Osteocyte (in vitro differentiated cells): ENCODE measurements at regions not wholly inside any gene's neighbourhood (a gene's known extent, or its start where the extent isn't known, plus 50 kb on each side); places are given as distances from the start of the nearest gene placed in this dataset.

Experiments used
- DNase-seq: peaks from one replicate; pipeline ENCODE4 v3.0.0; 2021; ENCODE audit warnings: mixed read lengths; ENCODE audit not compliant: unreplicated experiment; ENCODE audit errors: extremely low spot score
- H3K27ac Mint-ChIP-seq: one replicate; pipeline ENCODE4 v1.8.0; 2021; ENCODE audit warnings: mild to moderate bottlenecking, mixed read lengths; ENCODE audit not compliant: unreplicated experiment
- H3K27me3 Mint-ChIP-seq: one replicate; pipeline ENCODE4 v1.8.0; 2021; ENCODE audit warnings: mixed read lengths; ENCODE audit not compliant: unreplicated experiment
- H3K36me3 Mint-ChIP-seq: one replicate; pipeline ENCODE4 v1.8.0; 2021; ENCODE audit warnings: mixed read lengths; ENCODE audit not compliant: unreplicated experiment
- H3K4me1 Mint-ChIP-seq: one replicate; pipeline ENCODE4 v1.8.0; 2021; ENCODE audit warnings: mixed read lengths; ENCODE audit not compliant: unreplicated experiment
- H3K4me3 Mint-ChIP-seq: one replicate; pipeline ENCODE4 v1.8.0; 2021; ENCODE audit warnings: mild to moderate bottlenecking, moderate library complexity, mixed read lengths; ENCODE audit not compliant: unreplicated experiment
- H3K9me3 Mint-ChIP-seq: one replicate; pipeline ENCODE4 v1.8.0; 2021; ENCODE audit warnings: mixed read lengths; ENCODE audit not compliant: unreplicated experiment
- CTCF ChIP-seq: fragments of 200-600 bp; sonication (generic); IDR thresholded peaks from 2 replicates; pipeline ENCODE4 v1.5.0; 2021; ENCODE audit warnings: antibody characterized with exemption, mild to moderate bottlenecking, moderate library complexity

- Mint-ChIP-seq H3K4me3 (no peak overlapping the region), H3K27ac (peak overlapping the region; percentile 96), H3K9me3 (no peaks in the 10 kb centered on the region), H3K27me3 (no peaks in the 10 kb centered on the region), H3K4me1 (peaks cover 83% of the 10 kb centered on the region), H3K36me3 (no peaks in the 10 kb centered on the region)
- no peak for TF ChIP-seq CTCF
- DNase-seq = no peak
These were observed 286.2 kb upstream of the TRIB2 start for GRCh38 chr2:12430407-12431133.

GRCh38 chr2:12432985-12433625 lies 283.6 kb upstream of the TRIB2 start:
- Mint-ChIP-seq H3K9me3 (no peaks in the 10 kb centered on the region), H3K36me3 (no peaks in the 10 kb centered on the region), H3K27ac (peak overlapping the region; percentile 92), H3K4me3 (peak overlapping the region; percentile 12), H3K27me3 (no peaks in the 10 kb centered on the region), H3K4me1 (peaks cover 77% of the 10 kb centered on the region)
- no peak for DNase-seq
- no peak for TF ChIP-seq CTCF

GRCh38 chr2:12433626-12433990 lies 283.1 kb upstream of the TRIB2 start:
- H3K9me3 Mint-ChIP-seq = no peaks in the 10 kb centered on the region
- no peaks in the 10 kb centered on the region for H3K36me3 Mint-ChIP-seq
- no peak overlapping the region for H3K4me3 Mint-ChIP-seq

GRCh38 chr2:12434630-12435098 lies 282.1 kb upstream of the TRIB2 start:
- peaks cover 62% of the 10 kb centered on the region for H3K4me1 Mint-ChIP-seq

More at GRCh38 chr2:12433626-12433990, 283.1 kb upstream of the TRIB2 start:
- TF ChIP-seq CTCF = peak; percentile 21
- no peak for DNase-seq
- H3K27me3 Mint-ChIP-seq = no peaks in the 10 kb centered on the region
- peaks cover 72% of the 10 kb centered on the region for H3K4me1 Mint-ChIP-seq
- H3K27ac Mint-ChIP-seq = peak overlapping the region; percentile 92

More at GRCh38 chr2:12434630-12435098, 282.1 kb upstream of the TRIB2 start:
- H3K27ac Mint-ChIP-seq = peak overlapping the region; percentile 92
- no peaks in the 10 kb centered on the region for H3K9me3 Mint-ChIP-seq
- H3K36me3 Mint-ChIP-seq = no peaks in the 10 kb centered on the region
- no peak for TF ChIP-seq CTCF
- H3K27me3 Mint-ChIP-seq = no peaks in the 10 kb centered on the region
- DNase-seq = no peak
- no peak overlapping the region for H3K4me3 Mint-ChIP-seq
